Muscle of arm (tissue), 1 donor: ENCODE measurements at regions not wholly inside any gene's neighbourhood (a gene's known extent, or its start where the extent isn't known, plus 50 kb on each side); places are given as distances from the start of the nearest gene placed in this dataset.

Experiments
- DNase-seq: peaks from one replicate; pipeline ENCODE4 v3.0.0-alpha.2; 2013

DNA sequence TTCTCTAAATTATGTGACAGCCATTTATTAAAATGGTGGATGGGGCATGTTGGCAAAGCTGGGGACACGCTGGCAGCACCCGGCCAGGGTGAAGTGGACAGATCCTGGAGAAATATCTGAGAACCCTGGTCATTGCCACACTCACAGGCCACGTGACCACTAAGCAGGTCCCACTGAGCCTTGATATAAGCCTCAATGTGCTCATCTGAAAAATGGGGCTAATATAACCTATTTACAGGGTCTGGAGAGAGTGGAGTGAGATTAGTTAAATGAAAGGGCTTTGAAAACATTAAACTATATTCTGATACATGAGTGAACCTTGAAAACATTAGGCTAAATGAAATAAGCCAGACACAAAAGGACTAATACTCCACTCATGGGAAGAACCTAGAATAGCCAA, 108.9 kb downstream of the RBFOX3 start:
- no peak for DNase-seq

DNA sequence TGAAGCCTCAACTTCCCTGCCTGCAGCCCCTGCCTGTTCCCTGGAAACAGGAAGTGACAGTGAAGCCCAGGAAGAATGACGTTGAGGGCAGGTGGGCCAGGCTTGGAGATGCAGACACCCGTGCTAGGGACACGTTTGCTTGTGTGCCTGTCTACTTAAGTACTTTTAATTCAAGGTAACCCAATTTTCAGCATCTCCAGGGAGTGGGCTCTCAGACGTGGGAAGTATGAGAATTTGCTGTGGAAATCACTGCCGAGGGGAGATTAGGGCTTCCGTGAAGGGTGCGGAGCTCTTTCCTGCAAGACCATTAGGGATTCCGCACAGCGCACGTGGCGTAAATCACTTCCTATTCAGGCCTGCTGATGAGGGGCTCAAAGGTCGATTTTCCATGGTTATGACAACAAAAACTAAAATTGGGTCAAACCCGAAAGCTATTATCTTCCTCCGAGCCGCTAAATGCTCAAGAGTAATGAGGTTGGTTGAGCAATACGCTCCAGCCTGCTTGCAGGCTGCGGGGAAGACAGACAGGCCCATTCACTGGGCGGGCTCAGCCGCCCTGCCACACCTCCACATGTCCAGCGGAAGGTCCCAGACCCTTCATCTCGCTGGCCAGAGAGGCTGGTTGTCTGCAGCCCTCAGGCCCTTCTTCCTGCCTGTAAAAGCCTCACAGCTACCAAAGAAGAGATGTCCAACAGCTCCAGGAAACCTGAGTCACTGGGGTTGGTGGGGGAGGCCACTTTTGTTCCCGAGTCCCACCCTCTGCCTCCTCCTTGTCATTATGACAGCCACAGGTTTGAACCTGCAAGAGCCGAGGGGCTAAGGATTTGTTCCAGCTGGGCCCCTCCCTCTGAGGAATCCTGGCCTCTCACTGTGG, 109.9 kb downstream of the RBFOX3 start:
- no peak for DNase-seq

DNA sequence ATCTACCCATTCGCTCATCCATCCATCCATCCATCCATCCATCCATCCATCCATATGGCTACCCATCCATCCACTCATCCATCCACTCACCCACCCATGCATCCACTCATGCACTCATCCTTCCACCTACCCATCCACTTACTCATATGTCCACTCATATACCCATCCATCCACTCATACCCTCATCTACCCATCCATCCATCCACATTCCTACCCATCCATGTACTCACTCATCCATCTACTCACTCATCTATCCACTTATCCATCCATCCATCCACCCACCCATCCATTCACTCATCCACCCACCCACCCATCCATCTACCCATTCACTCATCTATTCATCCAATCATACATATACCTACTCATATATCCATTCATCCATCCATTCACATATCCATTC, 112.0 kb downstream of the RBFOX3 start:
- no peak for DNase-seq

DNA sequence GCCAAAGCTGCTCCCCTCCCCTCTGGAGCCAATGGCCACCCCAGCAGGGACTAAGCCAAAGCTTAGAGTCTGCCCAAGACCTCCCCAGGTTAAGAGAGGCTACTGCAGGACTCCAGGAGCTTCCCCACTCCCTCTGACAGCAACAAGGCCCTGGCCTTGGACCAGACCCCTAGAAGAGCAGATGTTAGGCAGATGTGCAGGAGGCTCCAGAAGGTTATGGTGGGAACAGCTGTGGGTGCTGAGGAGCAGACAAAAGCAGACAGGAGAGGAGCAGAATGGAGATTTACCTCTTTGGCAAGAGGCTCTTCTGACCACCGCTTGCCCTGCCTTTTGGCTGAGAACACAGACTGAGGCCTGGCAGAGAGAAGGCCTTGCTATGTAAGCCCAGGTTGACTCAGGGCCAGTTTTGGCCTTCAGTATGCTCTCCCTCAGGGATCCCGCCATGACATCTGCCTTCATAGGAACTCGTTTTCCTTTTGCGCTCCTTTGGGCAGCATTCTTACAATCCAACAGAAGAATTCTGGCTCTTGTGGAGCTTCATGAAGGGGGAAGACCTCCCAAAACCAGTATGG, 113.0 kb downstream of the RBFOX3 start:
- no peak for DNase-seq

DNA sequence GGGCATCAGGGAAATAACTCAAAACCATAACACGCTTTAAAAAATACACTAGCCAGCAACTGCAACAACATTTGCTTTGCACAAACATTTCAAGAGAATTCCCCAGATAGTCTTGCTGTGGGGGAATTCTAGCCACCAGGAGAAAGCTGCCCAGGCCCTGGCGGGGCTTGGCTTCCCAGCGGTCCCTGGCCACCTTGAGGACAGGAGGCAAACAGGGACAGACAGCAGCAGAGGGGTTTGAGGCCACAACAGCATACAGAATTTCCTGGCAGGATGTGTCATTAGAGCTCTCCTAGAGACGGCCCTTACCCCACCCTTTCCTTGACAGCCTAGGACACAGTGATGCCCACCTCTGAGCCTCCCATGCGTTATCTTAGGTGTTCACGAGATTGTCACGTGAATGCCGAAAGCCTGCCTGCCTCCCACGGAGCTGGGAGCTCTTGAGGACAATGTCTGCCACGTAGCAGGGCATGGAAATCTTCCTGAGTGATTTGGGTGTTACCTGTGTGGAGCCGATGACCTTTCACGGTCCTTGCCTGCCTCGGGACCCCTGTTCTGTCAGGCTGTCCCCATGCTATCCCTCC, 114.3 kb downstream of the RBFOX3 start:
- DNase-seq = no peak

DNA sequence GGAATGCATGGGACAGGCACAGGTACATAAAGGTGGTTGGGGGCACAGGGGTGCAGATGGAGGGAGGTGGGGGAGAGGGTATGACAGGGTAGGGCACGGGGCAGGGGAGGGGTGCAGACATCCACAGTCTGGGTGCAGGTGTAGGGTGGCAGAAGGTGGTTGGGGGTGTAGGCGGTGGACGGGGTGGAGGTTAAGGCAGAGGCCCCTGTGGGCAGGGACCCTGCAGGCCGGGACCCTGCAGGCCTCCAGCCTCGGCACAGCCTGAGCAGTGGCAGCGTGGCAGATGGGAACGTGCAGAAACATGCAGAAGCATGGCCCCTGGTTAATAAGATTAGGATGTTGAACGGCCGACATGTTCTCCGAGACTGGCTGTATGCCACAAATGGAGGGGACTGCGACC, 115.2 kb downstream of the RBFOX3 start:
- DNase-seq = no peak

DNA sequence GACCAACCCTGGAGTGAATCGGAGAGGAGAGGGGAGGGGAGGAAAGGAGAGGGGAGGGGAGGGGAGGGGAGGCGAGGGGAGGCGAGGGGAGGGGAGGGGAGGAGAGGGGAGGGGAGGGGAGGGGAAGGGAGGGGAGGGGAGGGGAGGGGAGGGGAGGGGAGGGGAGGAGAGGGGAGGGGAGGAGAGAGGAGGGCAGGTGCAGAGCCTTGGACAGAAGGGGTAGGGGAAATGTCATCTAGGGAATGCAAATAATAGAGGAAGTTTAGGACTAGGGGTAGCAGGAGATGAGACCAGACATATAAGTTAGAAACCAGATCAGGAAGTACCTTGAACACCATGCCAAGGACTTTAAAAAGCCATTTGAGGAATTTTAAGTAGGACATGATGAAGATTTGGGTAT, 119.8 kb downstream of the RBFOX3 start:
- DNase-seq = no peak

DNA sequence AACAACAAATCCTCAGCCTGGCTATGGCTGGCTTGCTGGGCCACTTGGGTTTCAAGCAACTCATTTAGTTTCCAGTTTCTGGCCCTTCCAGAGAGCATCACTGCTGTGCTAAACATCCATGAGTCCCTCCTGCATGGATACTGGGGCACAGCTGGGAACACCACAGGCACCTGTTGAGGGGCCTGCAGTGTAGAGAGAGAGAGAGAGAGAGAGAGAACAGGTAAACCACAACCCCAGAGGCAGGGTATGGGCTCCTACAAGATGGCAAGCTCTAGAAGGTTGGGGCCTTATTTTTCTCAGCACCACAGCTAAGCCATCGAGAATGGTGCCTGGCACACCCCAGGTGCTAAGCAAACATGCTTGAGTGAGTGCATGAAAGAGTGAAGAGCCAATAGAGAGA, 120.3 kb downstream of the RBFOX3 start:
- DNase-seq = no peak

DNA sequence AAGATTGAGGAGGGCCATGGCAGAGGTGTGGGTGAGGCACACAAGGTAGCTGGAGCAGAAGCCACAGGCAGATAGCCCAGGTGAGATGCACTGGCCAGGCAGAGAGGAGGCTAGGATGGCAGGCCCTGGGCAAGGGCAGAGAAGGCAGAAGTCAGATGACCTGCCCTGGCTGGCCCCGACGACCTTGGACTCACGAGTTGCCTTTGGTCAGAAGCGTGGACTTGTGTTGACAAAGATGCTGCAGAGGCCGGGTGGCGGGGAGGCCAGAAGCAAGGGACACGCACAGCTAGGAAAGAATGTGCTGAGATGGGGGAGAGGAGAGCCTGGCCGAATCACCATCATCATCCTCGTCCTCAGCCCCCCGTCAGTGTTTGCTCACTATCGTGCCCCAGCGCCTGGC, 123.7 kb downstream of the RBFOX3 start:
- no peak for DNase-seq

DNA sequence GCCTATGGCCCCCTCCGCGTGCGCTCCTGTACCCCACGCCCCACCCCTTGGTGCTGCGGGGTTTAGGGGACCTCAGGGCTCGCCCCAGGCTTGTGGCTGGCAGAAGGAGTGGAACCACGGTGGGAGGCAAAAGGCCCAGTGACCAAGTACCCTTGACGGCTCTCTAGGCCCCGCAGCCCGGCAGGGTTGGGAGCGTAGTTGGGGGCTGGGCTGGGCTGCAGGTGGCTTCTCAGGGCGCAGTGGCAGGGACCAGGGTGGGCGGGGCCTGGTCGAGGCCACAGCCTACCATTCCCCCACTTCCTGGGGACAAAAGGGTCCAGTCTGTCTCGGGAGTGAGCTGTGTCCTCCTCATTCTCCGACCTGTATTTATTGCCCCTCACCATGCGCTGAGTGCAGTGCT, 124.9 kb downstream of the RBFOX3 start:
- no peak for DNase-seq

DNA sequence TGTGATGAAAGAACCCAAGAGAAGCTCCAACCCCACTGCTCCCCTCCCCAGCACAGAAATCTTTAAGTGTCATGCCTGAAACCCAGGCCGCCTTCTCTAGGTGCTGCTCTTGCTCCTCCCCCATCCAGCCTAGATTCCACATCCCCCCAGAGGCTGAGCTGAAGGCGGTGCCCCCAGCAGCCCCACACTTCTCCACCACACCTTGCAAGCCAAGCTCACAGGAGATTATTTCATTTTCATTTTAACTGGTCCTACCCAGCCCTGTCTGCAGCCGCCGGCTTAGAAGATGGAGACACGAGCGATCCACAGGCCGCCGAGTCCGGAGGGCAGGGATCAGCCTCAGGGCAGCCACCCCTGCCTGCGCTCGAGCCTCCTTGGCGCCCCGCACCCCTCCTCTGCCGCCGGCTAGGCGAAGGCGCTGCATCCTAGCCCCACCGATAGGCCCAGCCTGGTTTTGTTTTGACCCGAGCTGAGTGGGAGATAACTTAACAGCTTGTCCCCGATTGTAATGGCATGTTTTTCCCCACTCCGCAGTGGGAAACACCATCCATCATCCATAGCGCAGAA, 125.3 kb downstream of the RBFOX3 start:
- DNase-seq = no peak

DNA sequence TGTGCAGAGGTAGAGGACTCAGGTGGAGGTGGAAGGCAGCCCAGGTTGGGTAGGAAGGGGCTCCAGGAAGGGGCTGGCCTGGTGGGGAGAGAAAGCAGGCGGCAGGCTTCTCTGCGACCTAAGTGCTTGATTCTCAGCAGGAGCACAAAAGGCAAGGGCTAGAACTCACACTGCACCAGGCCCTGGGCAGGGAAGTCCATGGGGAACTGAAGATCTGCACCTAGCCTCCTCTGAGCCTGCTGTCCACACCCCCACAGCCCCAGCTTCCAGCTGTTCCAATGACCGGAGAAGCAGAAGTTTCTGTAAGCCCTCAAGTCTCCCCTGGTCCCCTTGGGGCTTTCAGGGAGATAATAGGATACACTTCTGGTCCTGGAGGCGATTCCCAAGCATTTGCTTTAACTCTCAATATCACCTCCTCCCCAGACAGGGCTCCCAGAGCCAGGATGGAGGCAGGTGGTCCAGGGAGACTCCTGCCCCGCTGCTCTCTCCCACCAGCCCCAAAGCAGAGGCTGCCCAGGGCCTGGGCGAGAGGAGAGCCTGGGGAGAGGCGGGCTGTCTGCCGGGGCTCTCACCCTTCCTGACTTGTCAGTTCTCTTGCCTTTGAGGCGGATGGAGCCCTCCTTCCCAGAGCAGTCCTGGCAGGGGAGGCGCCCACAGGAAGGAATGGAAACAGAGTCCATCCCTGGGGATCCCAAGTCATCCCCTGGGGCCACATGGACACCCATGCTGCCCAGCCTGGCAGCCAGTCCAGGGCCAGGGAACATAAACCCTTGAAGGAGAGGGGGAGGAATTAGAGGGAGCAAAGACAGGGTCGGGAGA, 126.0 kb downstream of the RBFOX3 start:
- no peak for DNase-seq

DNA sequence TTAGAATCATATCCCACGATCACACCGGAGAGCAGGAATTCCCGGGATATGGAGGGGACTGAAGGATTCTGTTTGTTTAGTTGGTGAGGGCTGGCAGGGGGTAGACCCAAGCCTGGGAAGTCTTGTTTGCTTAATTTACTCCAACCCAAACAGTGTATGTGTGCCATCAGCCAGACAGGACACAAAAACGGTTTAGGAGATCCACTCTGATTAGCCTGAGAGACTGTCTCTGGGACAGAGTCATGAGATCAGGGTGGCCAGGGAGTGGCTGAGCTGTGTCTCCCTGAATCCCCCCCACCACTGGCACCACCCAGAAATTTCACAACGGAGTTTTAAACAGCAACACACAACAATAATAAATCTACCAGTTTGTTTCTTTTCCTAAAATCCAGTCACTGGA, 127.0 kb downstream of the RBFOX3 start:
- DNase-seq = no peak

DNA sequence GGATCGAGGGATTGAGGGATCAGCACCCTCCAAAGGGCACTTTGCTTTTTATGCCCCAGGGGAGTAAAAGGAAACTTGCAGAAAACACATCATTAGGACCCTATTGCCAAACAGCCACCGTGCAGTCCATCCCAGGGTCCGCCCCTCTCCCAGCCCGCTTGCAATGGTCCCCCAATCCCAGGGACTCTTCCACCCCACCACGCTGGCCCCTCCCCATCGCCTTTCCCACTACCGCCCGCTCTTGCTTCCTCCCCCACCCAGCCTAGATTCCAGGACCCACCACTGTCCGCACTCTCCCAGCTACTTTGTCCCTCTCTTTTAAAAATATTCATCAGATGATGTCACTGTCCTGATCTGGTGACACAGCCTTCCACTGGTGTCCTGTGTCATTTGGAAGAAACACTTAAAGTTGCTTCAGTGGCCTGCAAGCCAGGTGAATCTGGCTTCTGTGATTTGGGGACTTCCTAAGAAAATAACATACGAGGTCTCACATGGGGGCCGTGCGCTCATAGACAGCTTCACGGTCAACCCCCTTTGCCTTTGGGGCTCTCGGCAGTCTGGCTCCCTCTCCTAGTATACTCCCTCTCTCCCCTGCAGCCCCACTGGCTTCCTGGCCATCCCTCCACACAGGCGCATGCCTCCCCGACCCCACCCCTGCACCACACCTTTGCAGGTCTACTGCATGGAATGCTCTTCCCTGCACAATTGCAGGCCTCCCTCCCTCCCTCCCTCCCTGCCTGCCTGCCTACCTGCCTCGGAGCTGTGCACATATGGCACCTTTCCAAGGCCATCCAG, 127.9 kb downstream of the RBFOX3 start:
- no peak for DNase-seq

DNA sequence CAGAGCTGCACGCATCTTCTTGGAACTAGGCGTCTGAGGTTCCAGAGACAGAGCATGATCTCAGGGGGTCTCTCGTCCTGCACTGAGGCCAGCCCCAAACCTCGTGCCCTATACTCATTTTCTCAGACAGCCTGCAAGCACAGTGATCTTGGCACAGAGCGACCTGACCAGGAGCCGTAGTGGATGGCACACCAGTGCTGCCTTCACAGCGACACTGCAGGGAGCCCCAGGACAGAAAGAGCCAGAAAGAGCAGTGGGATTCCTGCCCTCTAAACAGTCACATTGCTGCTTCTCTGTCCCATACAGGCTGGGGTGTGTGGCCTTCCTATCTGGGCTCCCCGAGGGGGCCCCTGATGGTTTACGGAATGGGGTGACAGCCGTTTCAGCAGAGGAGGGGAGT, 131.0 kb downstream of the RBFOX3 start:
- no peak for DNase-seq

DNA sequence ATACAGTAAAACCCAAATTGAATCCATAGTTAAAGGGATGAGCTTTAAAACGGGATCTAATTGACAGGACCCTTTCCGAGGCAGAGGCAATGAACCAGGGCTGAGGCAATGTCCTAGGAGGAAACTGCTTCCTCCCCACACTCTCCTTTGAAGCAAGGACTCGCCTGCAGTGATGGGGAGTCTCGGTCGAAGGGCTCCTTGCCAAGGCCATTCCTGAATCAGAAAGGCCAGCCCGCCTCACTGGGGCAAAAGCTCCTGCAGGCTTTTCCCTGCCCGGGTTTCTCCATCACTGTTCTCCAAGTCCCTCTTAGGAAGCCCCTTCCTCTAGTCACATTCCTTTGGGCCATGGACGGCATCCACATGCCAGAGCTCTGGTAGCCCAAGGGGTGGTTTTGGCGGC, 132.0 kb downstream of the RBFOX3 start:
- no peak for DNase-seq

DNA sequence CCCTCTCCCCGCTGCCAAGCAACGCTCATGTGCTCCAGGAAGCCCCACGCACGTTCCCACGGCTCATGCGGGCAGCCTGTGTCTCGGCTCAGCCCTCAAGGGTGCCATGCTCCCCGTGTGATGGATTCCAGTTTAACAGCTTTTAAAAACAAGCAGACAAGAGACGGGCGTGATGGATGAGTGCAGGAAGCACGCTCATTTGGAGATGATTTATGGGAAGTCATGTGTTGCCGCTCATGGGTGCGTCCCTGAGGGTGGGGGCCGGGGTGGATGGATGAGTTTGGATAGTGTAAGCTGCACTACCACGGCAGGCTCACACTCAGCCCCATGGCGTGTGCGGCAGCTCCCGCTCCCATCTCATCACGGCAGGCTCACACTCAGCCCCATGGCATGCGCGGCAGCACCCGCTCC, 132.8 kb downstream of the RBFOX3 start:
- DNase-seq = no peak

DNA sequence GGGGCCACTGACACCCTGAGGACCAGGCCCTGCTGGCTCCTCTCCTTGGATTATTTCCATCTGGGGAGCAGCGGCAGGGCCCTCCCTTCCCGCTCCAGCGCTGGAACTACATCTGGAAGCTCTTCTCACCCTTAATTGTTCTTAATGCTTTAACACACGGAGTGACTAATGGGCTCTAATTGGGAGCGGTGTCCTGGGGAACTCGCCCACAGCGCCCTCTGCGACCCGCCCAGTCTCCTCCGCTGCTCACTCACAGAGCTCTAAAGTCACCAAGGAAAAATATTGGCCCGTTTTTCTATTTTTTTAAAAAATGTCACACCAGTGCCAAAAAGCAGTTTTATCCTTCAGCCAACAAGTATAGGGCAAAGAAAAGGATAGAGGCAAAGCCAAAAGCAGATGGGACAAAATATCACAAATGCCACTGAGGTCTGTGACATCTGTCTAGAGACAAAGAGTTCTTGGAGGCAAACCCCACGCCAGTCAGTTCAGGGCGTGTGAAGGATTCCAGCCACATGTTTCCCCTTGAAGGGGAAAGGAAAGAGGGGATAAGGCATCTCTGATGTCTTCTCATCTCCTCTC, 134.7 kb downstream of the RBFOX3 start:
- DNase-seq = no peak

DNA sequence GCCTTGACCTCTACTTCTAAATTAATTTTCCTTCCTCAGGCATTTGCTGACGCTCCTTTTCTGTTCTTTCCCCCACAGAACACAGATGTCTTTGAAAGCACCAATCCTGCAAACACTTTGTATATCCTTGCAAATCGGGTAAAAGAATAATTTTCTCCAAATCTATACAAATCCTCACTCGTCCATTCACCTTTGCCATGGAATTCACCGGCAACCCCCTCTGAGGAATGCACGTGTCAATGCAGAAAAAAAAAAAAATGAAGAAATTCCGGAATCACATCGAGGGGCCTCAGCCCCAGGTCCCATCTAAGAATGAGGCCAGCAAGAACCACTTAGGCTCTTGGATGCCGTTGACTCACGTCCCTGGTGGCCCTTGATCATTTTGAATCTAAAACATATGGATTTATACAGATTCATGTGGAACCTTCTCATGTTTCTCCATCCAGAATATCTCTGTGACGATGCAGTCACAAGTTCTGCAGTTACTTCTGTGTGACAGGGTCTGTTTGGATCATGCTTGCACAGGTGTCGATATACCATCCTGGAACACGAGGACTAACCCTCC, 136.9 kb downstream of the RBFOX3 start:
- peak; percentile 57 for DNase-seq

DNA sequence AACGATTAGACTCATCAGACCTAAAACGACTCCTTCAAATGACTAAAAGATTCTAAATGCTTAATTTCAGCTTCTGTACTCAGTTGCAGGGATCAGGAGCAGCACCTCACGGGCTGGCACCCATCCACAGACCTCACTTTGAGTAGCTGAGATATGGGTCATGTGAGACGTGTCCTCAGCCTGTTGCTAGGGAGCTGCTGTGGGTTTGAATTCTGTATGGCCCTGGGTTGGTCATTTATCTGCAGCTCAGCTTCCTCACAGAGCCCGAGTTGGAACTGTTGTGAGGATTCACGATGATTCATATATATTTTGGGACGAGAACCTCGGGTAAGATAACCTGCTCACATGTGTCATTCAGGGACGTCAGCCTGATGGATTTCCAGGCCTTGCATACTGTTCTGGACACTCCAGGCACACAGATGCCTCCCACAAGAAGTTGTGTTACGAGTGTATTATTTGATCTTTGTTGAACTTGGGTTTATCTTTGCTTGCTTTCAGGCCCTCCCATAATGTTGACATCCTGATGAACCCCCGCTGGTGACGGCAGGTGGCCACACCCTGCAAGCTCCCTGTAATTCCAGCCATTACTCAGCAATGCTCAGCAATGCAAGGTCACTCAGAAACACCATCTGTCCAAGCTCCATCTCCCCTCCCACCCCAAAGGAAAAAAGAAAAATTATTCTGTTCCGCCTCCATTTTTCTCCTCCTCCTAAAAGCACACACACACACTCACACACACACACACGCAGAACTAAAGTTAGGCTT, 137.6 kb downstream of the RBFOX3 start:
- peak; percentile 72 for DNase-seq
